ENCODE measurements at regions not wholly inside any gene's neighbourhood (a gene's known extent, or its start where the extent isn't known, plus 50 kb on each side); places are given as distances from the start of the nearest gene placed in this dataset.

DNA sequence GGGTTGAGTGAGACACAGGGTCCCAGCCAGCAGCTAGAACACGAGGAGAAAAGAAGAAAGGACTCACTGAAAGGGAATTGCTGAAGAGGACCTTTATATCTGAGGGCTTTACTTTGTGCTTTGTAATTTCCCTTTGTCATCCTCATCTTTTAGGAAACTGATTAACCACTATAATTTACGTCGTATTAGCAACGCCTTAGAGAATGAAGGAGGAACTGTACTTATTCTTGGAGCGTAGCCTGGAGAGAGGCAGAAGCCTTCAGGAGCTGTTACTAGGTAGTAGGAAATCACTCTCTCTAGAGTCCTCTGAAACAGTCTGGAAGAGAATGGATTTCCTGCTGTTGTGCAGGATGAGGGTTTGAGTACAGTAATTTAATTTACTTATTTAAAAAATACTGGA, 101.0 kb upstream of the STEAP1B start:
- DNase-seq (no peak), ATAC-seq (no peak)
- ChIA-PET CTCF (no interaction called here), POLR2A (no interaction called here)
- Mint-ChIP-seq H3K27me3 (peaks cover 15% of the 10 kb centered on the region), H3K4me1 (ENCODE audit: low read depth) (no peaks in the 10 kb centered on the region), H3K9me3 (no peaks in the 10 kb centered on the region), H3K36me3 (ENCODE audit: low read depth) (no peaks in the 10 kb centered on the region), H3K4me3 (no peak overlapping the region), H3K27ac (no peak overlapping the region)
- TF ChIP-seq, protein P1, sequence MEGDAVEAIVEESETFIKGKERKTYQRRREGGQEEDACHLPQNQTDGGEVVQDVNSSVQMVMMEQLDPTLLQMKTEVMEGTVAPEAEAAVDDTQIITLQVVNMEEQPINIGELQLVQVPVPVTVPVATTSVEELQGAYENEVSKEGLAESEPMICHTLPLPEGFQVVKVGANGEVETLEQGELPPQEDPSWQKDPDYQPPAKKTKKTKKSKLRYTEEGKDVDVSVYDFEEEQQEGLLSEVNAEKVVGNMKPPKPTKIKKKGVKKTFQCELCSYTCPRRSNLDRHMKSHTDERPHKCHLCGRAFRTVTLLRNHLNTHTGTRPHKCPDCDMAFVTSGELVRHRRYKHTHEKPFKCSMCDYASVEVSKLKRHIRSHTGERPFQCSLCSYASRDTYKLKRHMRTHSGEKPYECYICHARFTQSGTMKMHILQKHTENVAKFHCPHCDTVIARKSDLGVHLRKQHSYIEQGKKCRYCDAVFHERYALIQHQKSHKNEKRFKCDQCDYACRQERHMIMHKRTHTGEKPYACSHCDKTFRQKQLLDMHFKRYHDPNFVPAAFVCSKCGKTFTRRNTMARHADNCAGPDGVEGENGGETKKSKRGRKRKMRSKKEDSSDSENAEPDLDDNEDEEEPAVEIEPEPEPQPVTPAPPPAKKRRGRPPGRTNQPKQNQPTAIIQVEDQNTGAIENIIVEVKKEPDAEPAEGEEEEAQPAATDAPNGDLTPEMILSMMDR (IDR thresholded peaks at IDR 0.05), result no peak
- intact Hi-C loops (cut with micrococcal nuclease), result no loop called here

DNA sequence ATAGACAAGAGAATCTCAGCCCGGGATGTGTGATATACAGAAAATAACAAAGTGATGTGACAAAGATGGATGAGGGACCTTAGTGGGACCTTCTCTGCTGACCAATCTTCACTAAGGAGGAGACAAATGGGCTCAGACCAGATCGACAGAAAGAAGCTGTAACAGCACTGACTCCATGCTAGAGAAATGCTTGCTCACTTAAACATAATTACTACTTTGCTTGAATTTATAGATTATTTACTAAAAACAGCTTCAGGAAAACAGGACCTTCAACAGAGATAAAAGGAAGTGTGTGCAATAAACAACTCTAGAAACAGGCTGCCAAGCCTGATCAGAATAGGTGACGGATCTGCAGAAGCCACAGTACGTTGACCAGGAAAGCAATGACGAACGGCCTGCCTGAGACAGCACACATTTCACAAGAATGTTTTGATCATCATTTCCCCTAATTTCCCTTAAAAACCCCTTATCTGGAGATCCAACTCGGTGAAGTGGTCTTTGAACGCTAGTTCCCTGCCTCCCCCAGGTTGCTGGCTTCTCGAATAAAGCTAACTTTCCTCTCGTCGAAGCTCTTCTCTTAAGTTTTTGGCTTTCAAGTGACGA, 98.4 kb upstream of the STEAP1B start:
- ChIA-PET CTCF (interaction anchor here (1.4 kb wide), 1 partner anchor 38 kb away, joined by 3 read pairs; no protein-coding TSS in a partner anchor), POLR2A (interaction anchor here (0.7 kb wide), 1 partner anchor 300 kb away, joined by 3 read pairs; no protein-coding TSS in a partner anchor)
- Mint-ChIP-seq H3K36me3 (ENCODE audit: low read depth) (no peaks in the 10 kb centered on the region), H3K9me3 (no peaks in the 10 kb centered on the region), H3K4me3 (no peak overlapping the region), H3K27ac (no peak overlapping the region), H3K27me3 (peaks cover 17% of the 10 kb centered on the region), H3K4me1 (ENCODE audit: low read depth) (no peaks in the 10 kb centered on the region)
- ATAC-seq (no peak), DNase-seq (no peak)
- intact Hi-C loops (cut with micrococcal nuclease), result no loop called here
- TF ChIP-seq, protein P1 (IDR thresholded peaks at IDR 0.05), result no peak

DNA sequence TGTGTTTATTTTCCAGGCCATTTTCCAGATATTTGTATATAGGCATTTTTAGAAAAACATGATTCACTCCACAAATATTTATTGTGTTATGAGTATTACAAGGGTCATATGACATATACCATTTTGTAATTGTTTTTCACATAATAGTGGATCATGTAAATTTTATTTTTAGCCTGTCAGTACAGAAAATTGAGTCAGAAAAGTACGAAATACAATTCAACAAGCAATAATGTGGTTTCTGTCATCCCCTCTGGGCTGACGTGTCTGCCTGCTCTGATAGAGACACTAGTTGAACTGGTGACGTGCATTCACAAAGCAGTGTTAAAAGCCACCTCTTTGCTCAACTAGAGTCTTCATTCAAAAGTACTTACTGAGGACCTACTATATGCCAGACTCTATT, 97.9 kb upstream of the STEAP1B start:
- Mint-ChIP-seq H3K27ac (no peak overlapping the region), H3K36me3 (ENCODE audit: low read depth) (no peaks in the 10 kb centered on the region), H3K4me1 (ENCODE audit: low read depth) (no peaks in the 10 kb centered on the region), H3K9me3 (no peaks in the 10 kb centered on the region), H3K4me3 (no peak overlapping the region), H3K27me3 (peaks cover 16% of the 10 kb centered on the region)
- ATAC-seq (no peak), DNase-seq (no peak)
- TF ChIP-seq, protein P1 (IDR thresholded peaks at IDR 0.05), result no peak
- ChIA-PET CTCF (interaction anchor here (1.4 kb wide), 1 partner anchor 37 kb away, joined by 3 read pairs; no protein-coding TSS in a partner anchor), POLR2A (no interaction called here)
- intact Hi-C loops (cut with micrococcal nuclease), result no loop called here

DNA sequence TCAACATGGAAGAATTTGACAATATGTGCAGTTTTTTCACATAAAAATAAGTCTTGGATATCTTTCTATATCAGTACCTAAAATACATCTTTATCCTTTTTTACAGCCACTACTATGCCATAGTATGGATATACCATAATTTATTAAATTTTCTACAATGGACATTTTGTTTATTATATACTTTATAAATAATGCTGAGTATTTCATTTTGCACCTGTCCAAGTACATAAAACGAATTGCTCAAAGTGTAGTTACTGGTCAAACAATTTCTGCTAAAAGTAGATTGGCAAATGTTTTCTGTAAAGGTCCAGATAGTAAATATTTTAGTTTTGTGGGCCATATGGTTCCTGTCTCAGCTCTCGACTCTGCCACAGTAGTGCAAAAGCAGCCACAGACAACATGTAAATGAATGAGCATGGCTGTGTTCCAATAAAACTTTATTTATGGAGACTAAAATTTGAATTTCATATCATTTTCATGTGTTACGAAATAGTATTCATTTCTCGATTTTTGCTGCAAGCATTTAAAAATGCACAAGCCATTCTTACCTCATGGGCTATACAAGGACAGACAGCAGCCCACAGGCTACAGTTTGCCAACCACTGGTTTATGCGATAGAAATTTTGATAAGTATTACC, 96.9 kb upstream of the STEAP1B start:
- H3K36me3 Mint-ChIP-seq (ENCODE audit: low read depth), result no peaks in the 10 kb centered on the region
- no peak overlapping the region for H3K4me3 Mint-ChIP-seq
- no peak overlapping the region for H3K27ac Mint-ChIP-seq
- CTCF ChIA-PET, result interaction anchor here (0.9 kb wide), 1 partner anchor 65 kb away, joined by 3 read pairs; no protein-coding TSS in a partner anchor
- ATAC-seq, result no peak
- intact Hi-C loops (cut with micrococcal nuclease), result no loop called here
- H3K27me3 Mint-ChIP-seq, result peaks cover 21% of the 10 kb centered on the region
- H3K9me3 Mint-ChIP-seq, result no peaks in the 10 kb centered on the region
- no peaks in the 10 kb centered on the region for H3K4me1 Mint-ChIP-seq (ENCODE audit: low read depth)
- POLR2A ChIA-PET, result no interaction called here
- TF ChIP-seq, protein P1 (IDR thresholded peaks at IDR 0.05), result no peak
- DNase-seq, result no peak

DNA sequence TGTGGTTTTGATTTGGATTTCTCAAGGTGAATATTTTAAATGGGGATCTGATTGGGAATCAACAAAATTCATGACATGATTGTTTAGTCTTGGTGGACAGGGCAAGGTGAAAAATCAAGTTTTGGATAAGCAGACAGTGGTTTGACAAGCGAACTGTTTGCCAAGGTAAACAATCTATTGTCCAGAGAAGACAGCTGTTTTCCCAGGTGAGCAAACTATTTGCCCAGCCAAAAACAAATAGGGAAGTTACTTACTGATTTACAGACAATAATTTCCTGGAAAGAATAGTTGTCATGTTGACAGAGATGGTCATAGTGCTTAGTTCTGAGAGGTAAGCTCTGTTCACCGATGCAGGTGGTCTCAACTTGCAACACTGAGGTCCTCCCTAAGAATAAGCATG, 94.0 kb upstream of the STEAP1B start:
- peaks cover 30% of the 10 kb centered on the region for H3K27me3 Mint-ChIP-seq
- H3K9me3 Mint-ChIP-seq, result no peaks in the 10 kb centered on the region
- ChIA-PET CTCF (interaction anchor here (1.1 kb wide), 1 partner anchor 134 kb away, joined by 3 read pairs; no protein-coding TSS in a partner anchor), POLR2A (no interaction called here)
- intact Hi-C loops (cut with micrococcal nuclease), result no loop called here
- H3K27ac Mint-ChIP-seq, result no peak overlapping the region
- no peak for ATAC-seq
- no peaks in the 10 kb centered on the region for H3K4me1 Mint-ChIP-seq (ENCODE audit: low read depth)
- DNase-seq, result no peak
- H3K36me3 Mint-ChIP-seq (ENCODE audit: low read depth), result no peaks in the 10 kb centered on the region
- no peak overlapping the region for H3K4me3 Mint-ChIP-seq
- TF ChIP-seq, protein P1 (IDR thresholded peaks at IDR 0.05), result no peak
